A673 (cell line): ENCODE measurements at regions not wholly inside any gene's neighbourhood (a gene's known extent, or its start where the extent isn't known, plus 50 kb on each side); places are given as distances from the start of the nearest gene placed in this dataset.

Source experiments
- EZH2 ChIP-seq: fragments of 200-600 bp; sonication (generic); IDR thresholded peaks from 2 replicates; pipeline ENCODE4 v1.6.1; 2017; ENCODE audit warnings: borderline replicate concordance, low read depth, mild to moderate bottlenecking, mixed read lengths, antibody characterized with exemption, low read length; ENCODE audit not compliant: poor library complexity, severe bottlenecking
- TF ChIP-seq, protein P1 (sequence below): fragments of 300-800, 200-600 bp; sonication (generic); conservative IDR thresholded peaks from 2 replicates; pipeline ENCODE4 v1.5.1; 2017; ENCODE audit warnings: low read depth, mild to moderate bottlenecking, antibody characterized with exemption, low read length, moderate library complexity, mixed read lengths

DNA sequence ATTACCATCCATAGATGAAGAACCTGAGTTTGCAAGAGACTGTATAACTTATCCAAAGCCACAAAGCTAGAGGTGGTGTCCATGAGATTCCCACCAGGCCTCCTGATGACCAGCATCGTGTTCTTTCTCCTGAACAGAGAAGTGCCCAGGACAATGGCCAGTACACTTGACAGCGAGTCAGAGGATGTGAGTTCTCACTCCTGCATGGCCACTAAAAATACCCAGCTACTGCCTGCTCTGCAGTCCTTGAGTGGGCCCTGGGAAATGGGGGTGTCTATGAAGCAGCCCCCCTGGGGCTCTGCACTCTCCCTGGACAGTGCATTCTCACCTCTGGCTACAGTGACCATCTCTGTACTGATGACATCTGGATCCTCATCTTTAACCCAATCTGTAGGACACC is 201.2 kb downstream of the RPLP1 start:
- TF ChIP-seq EZH2: no peak
- TF ChIP-seq, protein P1, sequence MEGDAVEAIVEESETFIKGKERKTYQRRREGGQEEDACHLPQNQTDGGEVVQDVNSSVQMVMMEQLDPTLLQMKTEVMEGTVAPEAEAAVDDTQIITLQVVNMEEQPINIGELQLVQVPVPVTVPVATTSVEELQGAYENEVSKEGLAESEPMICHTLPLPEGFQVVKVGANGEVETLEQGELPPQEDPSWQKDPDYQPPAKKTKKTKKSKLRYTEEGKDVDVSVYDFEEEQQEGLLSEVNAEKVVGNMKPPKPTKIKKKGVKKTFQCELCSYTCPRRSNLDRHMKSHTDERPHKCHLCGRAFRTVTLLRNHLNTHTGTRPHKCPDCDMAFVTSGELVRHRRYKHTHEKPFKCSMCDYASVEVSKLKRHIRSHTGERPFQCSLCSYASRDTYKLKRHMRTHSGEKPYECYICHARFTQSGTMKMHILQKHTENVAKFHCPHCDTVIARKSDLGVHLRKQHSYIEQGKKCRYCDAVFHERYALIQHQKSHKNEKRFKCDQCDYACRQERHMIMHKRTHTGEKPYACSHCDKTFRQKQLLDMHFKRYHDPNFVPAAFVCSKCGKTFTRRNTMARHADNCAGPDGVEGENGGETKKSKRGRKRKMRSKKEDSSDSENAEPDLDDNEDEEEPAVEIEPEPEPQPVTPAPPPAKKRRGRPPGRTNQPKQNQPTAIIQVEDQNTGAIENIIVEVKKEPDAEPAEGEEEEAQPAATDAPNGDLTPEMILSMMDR: no peak
